Endodermal cell (in vitro differentiated cells): ENCODE measurements at regions not wholly inside any gene's neighbourhood (a gene's known extent, or its start where the extent isn't known, plus 50 kb on each side); places are given as distances from the start of the nearest gene placed in this dataset.

Experiments used
- DNase-seq: peaks from one replicate; pipeline ENCODE4 v3.0.0-alpha.2; 2017
- H3K27ac ChIP-seq: 2 replicates; pipeline ENCODE4 v1.5.1; 2013; ENCODE audit warnings: mild to moderate bottlenecking, low read depth, low read length, moderate library complexity
- H3K27me3 ChIP-seq: 2 replicates; pipeline ENCODE4 v1.6.1; 2013; ENCODE audit warnings: mild to moderate bottlenecking, low read length, moderate library complexity; ENCODE audit not compliant: insufficient read depth, control insufficient read depth, poor library complexity, severe bottlenecking
- H3K36me3 ChIP-seq: 2 replicates; pipeline ENCODE4 v1.7.0; 2013; ENCODE audit warnings: mild to moderate bottlenecking, low read length, moderate library complexity; ENCODE audit not compliant: control insufficient read depth, insufficient read depth
- H3K4me1 ChIP-seq: one replicate; pipeline ENCODE4 v1.7.0; 2013; ENCODE audit warnings: low read length; ENCODE audit not compliant: control insufficient read depth, insufficient read depth
- H3K4me3 ChIP-seq: 2 replicates; pipeline ENCODE4 v1.5.1; 2013; ENCODE audit warnings: mild to moderate bottlenecking, low read length, moderate library complexity
- H3K9ac ChIP-seq: 2 replicates; pipeline ENCODE4 v1.6.1; 2013; ENCODE audit warnings: mild to moderate bottlenecking, low read length, moderate library complexity; ENCODE audit not compliant: poor library complexity, severe bottlenecking; ENCODE audit errors: extremely low read depth
- H3K9me3 ChIP-seq: 2 replicates; pipeline ENCODE4 v1.6.1; 2013; ENCODE audit warnings: mild to moderate bottlenecking, low read length, moderate library complexity; ENCODE audit not compliant: control insufficient read depth
- H3K27ac Mint-ChIP-seq: 2 replicates; pipeline ENCODE4 v1.8.0; 2020; ENCODE audit warnings: mixed read lengths
- H3K27me3 Mint-ChIP-seq: 2 replicates; pipeline ENCODE4 v1.8.0; 2021; ENCODE audit warnings: mild to moderate bottlenecking, mixed read lengths; ENCODE audit not compliant: insufficient read depth
- H3K36me3 Mint-ChIP-seq: 2 replicates; pipeline ENCODE4 v1.8.0; 2020; ENCODE audit warnings: low read depth, mixed read lengths
- H3K4me1 Mint-ChIP-seq: 2 replicates; pipeline ENCODE4 v1.8.0; 2020; ENCODE audit warnings: mixed read lengths
- H3K4me3 Mint-ChIP-seq: 2 replicates; pipeline ENCODE4 v1.8.0; 2020; ENCODE audit warnings: mild to moderate bottlenecking, moderate library complexity, mixed read lengths
- H3K9me3 Mint-ChIP-seq: 2 replicates; pipeline ENCODE4 v1.8.0; 2020; ENCODE audit warnings: mild to moderate bottlenecking, mixed read lengths
- CTCF ChIP-seq: fragments of 200-600 bp; sonication (generic); conservative IDR thresholded peaks from 2 replicates; pipeline ENCODE4 v1.5.0; 2021; ENCODE audit warnings: antibody characterized with exemption, mild to moderate bottlenecking
- WGBS, 2 experiments: methylation state at CpG; one replicate each; pipeline versions ENCODE4 v1.1.5 to v1.1.7; 2013; ENCODE audit warnings: missing lambda C conversion rate in 2 of 2, mixed read lengths in 1 of 2; ENCODE audit not compliant: insufficient coverage in 1 of 2, insufficient read length in 1 of 2; 5-methylcytosine and 5-hydroxymethylcytosine counted together

- Histone ChIP-seq H3K36me3 (no peaks in the 10 kb centered on the region), H3K4me3 (no peak overlapping the region), H3K27me3 (no peaks in the 10 kb centered on the region), H3K9ac (no peak overlapping the region), H3K27ac (no peak overlapping the region), H3K9me3 (no peaks in the 10 kb centered on the region), H3K4me1 (no peaks in the 10 kb centered on the region)
- no peaks in the 10 kb centered on the region for H3K36me3 Mint-ChIP-seq
- H3K4me3 Mint-ChIP-seq: no peak overlapping the region
- no peak for DNase-seq
- H3K27me3 Mint-ChIP-seq: no peaks in the 10 kb centered on the region
- TF ChIP-seq CTCF: no peak
- no peak overlapping the region for H3K27ac Mint-ChIP-seq
- no peaks in the 10 kb centered on the region for H3K4me1 Mint-ChIP-seq
- peaks cover 5% of the 10 kb centered on the region for H3K9me3 Mint-ChIP-seq
- 95% methylated on average over 2 of the region's 2 CpGs; no CpG with 5 or more reads in 1 of the 2 experiments for WGBS, 2 experiments
These were observed 274.8 kb upstream of the SLC39A10 start for GRCh38 chr2:195382186-195382585.

- H3K4me3 ChIP-seq: no peak overlapping the region
- H3K27me3 ChIP-seq: no peaks in the 10 kb centered on the region
- 96 to 100% methylated on average over 1 to 4 of the region's 4 CpGs for WGBS, 2 experiments
These were observed 286.7 kb upstream of the SLC39A10 start for GRCh38 chr2:195370167-195370943.

GRCh38 chr2:195369218-195369587 is 287.8 kb upstream of the SLC39A10 start:
- Mint-ChIP-seq H3K27ac (no peak overlapping the region), H3K9me3 (no peaks in the 10 kb centered on the region), H3K4me1 (no peaks in the 10 kb centered on the region), H3K4me3 (no peak overlapping the region), H3K36me3 (no peaks in the 10 kb centered on the region), H3K27me3 (no peaks in the 10 kb centered on the region)
- Histone ChIP-seq H3K27me3 (no peaks in the 10 kb centered on the region), H3K36me3 (no peaks in the 10 kb centered on the region), H3K9ac (no peak overlapping the region), H3K4me1 (no peaks in the 10 kb centered on the region), H3K4me3 (no peak overlapping the region), H3K9me3 (no peaks in the 10 kb centered on the region), H3K27ac (no peak overlapping the region)
- DNase-seq: no peak
- TF ChIP-seq CTCF: no peak
- 0% methylated on average over 1 of the region's 1 CpG; no CpG with 5 or more reads in 1 of the 2 experiments for WGBS, 2 experiments

More at GRCh38 chr2:195370167-195370943, 286.7 kb upstream of the SLC39A10 start:
- TF ChIP-seq CTCF: no peak
- Histone ChIP-seq H3K9me3 (no peaks in the 10 kb centered on the region), H3K4me1 (no peaks in the 10 kb centered on the region), H3K27ac (no peak overlapping the region), H3K9ac (no peak overlapping the region), H3K36me3 (no peaks in the 10 kb centered on the region)
- H3K4me1 Mint-ChIP-seq: no peaks in the 10 kb centered on the region
- no peak overlapping the region for H3K4me3 Mint-ChIP-seq
- no peaks in the 10 kb centered on the region for H3K36me3 Mint-ChIP-seq
- no peaks in the 10 kb centered on the region for H3K27me3 Mint-ChIP-seq
- H3K27ac Mint-ChIP-seq: no peak overlapping the region
- no peak for DNase-seq
- no peaks in the 10 kb centered on the region for H3K9me3 Mint-ChIP-seq
